ENCODE measurements at regions not wholly inside any gene's neighbourhood (a gene's known extent, or its start where the extent isn't known, plus 50 kb on each side); places are given as distances from the start of the nearest gene placed in this dataset.

DNA sequence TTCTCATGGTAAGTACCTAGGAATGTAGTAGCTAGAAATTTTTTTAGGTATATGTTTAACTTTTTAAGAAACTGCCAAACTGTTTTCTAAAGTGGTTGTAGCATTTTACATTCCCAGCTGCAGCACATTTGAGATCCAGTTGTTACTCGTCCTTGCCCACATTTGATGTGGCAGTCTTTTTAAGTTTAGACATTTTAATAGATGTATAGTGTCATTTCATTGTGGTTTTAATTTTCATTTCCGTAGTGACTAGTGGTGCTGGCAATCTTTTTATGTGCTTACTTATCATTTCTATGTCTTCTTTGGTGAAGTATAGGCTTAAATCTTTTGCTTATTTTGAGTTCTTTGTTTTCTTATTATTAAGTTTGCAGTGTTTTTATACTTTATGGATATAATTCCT lies 171.6 kb downstream of the GAS1 start:
- TF ChIP-seq, protein P1, sequence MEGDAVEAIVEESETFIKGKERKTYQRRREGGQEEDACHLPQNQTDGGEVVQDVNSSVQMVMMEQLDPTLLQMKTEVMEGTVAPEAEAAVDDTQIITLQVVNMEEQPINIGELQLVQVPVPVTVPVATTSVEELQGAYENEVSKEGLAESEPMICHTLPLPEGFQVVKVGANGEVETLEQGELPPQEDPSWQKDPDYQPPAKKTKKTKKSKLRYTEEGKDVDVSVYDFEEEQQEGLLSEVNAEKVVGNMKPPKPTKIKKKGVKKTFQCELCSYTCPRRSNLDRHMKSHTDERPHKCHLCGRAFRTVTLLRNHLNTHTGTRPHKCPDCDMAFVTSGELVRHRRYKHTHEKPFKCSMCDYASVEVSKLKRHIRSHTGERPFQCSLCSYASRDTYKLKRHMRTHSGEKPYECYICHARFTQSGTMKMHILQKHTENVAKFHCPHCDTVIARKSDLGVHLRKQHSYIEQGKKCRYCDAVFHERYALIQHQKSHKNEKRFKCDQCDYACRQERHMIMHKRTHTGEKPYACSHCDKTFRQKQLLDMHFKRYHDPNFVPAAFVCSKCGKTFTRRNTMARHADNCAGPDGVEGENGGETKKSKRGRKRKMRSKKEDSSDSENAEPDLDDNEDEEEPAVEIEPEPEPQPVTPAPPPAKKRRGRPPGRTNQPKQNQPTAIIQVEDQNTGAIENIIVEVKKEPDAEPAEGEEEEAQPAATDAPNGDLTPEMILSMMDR (conservative IDR thresholded peaks at IDR 0.05; ENCODE audit: low read depth, low read length), result no peak
- TF ChIP-seq SMC3 (IDR thresholded peaks at IDR 0.05; ENCODE audit: low read depth, low read length), result no peak
- TF ChIP-seq BHLHE40 (IDR thresholded peaks at IDR 0.05; ENCODE audit: low read depth, low read length), result no peak
- TF ChIP-seq POLR2A (IDR thresholded peaks at IDR 0.05; ENCODE audit: low read depth, low read length), result no peak
- TF ChIP-seq RFX5 (IDR thresholded peaks at IDR 0.05; ENCODE audit: low read depth, low read length), result no peak
- no peak for TF ChIP-seq FOS (IDR thresholded peaks at IDR 0.05; ENCODE audit: low read depth, low read length)
- no peak for TF ChIP-seq MAZ (IDR thresholded peaks at IDR 0.05; ENCODE audit: borderline replicate concordance, low read depth, low read length)
- TF ChIP-seq, protein P2, sequence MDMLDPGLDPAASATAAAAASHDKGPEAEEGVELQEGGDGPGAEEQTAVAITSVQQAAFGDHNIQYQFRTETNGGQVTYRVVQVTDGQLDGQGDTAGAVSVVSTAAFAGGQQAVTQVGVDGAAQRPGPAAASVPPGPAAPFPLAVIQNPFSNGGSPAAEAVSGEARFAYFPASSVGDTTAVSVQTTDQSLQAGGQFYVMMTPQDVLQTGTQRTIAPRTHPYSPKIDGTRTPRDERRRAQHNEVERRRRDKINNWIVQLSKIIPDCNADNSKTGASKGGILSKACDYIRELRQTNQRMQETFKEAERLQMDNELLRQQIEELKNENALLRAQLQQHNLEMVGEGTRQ (IDR thresholded peaks at IDR 0.05; ENCODE audit: low read depth, low read length), result no peak
- TF ChIP-seq MAFK (IDR thresholded peaks at IDR 0.05; ENCODE audit: low read depth, low read length), result no peak
- TF ChIP-seq NFE2L2 (IDR thresholded peaks at IDR 0.05; ENCODE audit: low read depth, low read length), result no peak
